Adrenal gland (tissue), 9 donors: ENCODE measurements at regions not wholly inside any gene's neighbourhood (a gene's known extent, or its start where the extent isn't known, plus 50 kb on each side); places are given as distances from the start of the nearest gene placed in this dataset.

ENCODE experiments used
- DNase-seq, 7 donors: peaks; one replicate each; pipeline ENCODE4 v3.0.0-alpha.2; 2019 to 2020
- H3K27ac ChIP-seq, 5 donors: fragments of 200-600 bp; sonication (generic) in 4 of 5; 1 replicate in 3 of 5; 2 replicates in 2 of 5; pipeline versions ENCODE4 v1.5.1 to v1.8.0; 2016 to 2020; ENCODE audit warnings: mild to moderate bottlenecking in 1 of 5
- H3K27me3 ChIP-seq: fragments of 200-600 bp; 2 replicates; pipeline ENCODE4 v1.8.0; 2021
- H3K36me3 ChIP-seq, 2 donors: fragments of 200-600 bp; replicated peaks in 1 of 2; 1 replicate in 1 of 2; 2 replicates in 1 of 2; pipeline versions ENCODE4 v1.5.1 to v1.8.0; 2018 to 2022
- H3K4me1 ChIP-seq, 2 donors: fragments of 200-600 bp; replicated peaks in 1 of 2; 1 replicate in 1 of 2; 2 replicates in 1 of 2; pipeline versions ENCODE4 v1.5.1 to v1.8.0; 2018 to 2021
- H3K4me3 ChIP-seq, 4 donors: fragments of 200-600 bp; sonication (generic) in 3 of 4; one replicate each; pipeline ENCODE4 v1.5.1; 2016 to 2018
- H3K9me3 ChIP-seq, 3 donors: fragments of 200-600 bp; sonication (generic) in 1 of 3; replicated peaks in 1 of 3; 1 replicate in 2 of 3; 2 replicates in 1 of 3; pipeline versions ENCODE4 v1.5.1 to v1.8.0; 2016 to 2021
- CTCF ChIP-seq, 6 experiments: fragments of 450-650 bp in 4 of 6; fragments of 200-600 bp in 2 of 6; sonication (generic) in 1 of 6; IDR thresholded peaks; 1 replicate in 5 of 6; 2 replicates in 1 of 6; pipeline versions ENCODE4 v1.5.1 to v1.8.0; 2016 to 2021; ENCODE audit warnings: antibody characterized with exemption in 6 of 6, mild to moderate bottlenecking in 2 of 6, moderate library complexity in 1 of 6
- POLR2A ChIP-seq, 2 donors: fragments of 450-650 bp; IDR thresholded peaks; one replicate each; pipeline ENCODE4 v1.6.1; 2017; ENCODE audit warnings: antibody characterized with exemption in 2 of 2, mild to moderate bottlenecking in 2 of 2, moderate library complexity in 1 of 2
- WGBS, 4 donors: extraction: QIAGEN DNeasy Blood & Tissue Kit in 2 of 4; methylation state at CpG; one replicate each; pipeline versions ENCODE4 v1.1.5 to v1.1.7; 2013 to 2017; 5-methylcytosine and 5-hydroxymethylcytosine counted together
- intact Hi-C, 2 donors: fragments of 100-400 bp; cut with DNase I; formaldehyde crosslinking; loops; one replicate each; pipeline versions ENCODE4 v1.14.1 to v1.15.0; 2022 to 2023
- donor health status: healthy with polysubstance abuse.
- donor health status: Bipolar disorder and iron deficiency.
- donor health status: DM: yes; HTN: yes; CAD: no.
- donor health status: DM: no; HTN: no; CAD: no.
- donor health status: DM: no; HTN: no; CAD: no.

- Histone ChIP-seq H3K9me3 (no peaks in the 10 kb centered on the region), H3K27me3 (no peaks in the 10 kb centered on the region), H3K4me1 (no peaks in the 10 kb centered on the region), H3K27ac (no peak overlapping the region), H3K4me3 (no peak overlapping the region), H3K36me3 (no peaks in the 10 kb centered on the region)
- no peak for DNase-seq
- 53 to 67% (median 61%) methylated on average over 1 of the region's 1 CpG for WGBS, 4 donors
- TF ChIP-seq POLR2A (IDR thresholded peaks at IDR 0.05) (no peak), CTCF (IDR thresholded peaks at IDR 0.05) (no peak)
- intact Hi-C loops: no loop called here
These were observed 99.5 kb downstream of the GPR85 start for GRCh38 chr7:112987171-112987570.

GRCh38 chr7:112986256-112987031, 100.2 kb downstream of the GPR85 start:
- Histone ChIP-seq H3K27me3 (no peaks in the 10 kb centered on the region), H3K36me3 (no peaks in the 10 kb centered on the region), H3K4me1 (no peaks in the 10 kb centered on the region), H3K27ac (no peak overlapping the region), H3K4me3 (no peak overlapping the region), H3K9me3 (no peaks in the 10 kb centered on the region)
- WGBS, 4 donors: 45 to 58% (median 48%) methylated on average over 3 of the region's 3 CpGs
- intact Hi-C loops: no loop called here
- DNase-seq: no peak
- no peak for TF ChIP-seq POLR2A (IDR thresholded peaks at IDR 0.05)
- TF ChIP-seq CTCF (IDR thresholded peaks at IDR 0.05): no peak

GRCh38 chr7:112985377-112985987, 101.1 kb downstream of the GPR85 start:
- no peaks in the 10 kb centered on the region for H3K9me3 ChIP-seq
- no peak overlapping the region for H3K27ac ChIP-seq
- no peaks in the 10 kb centered on the region for H3K4me1 ChIP-seq
- no peak overlapping the region for H3K4me3 ChIP-seq
- no peak for TF ChIP-seq POLR2A (IDR thresholded peaks at IDR 0.05)
- no peak for TF ChIP-seq CTCF (IDR thresholded peaks at IDR 0.05)
- H3K27me3 ChIP-seq: no peaks in the 10 kb centered on the region
- no peak for DNase-seq
- no peaks in the 10 kb centered on the region for H3K36me3 ChIP-seq
- intact Hi-C loops: no loop called here
- 53 to 61% (median 57%) methylated on average over 9 of the region's 9 CpGs for WGBS, 4 donors

- intact Hi-C loops: no loop called here
These were observed 104.1 kb downstream of the GPR85 start for GRCh38 chr7:112982441-112983063.

More at GRCh38 chr7:112982441-112983063, 104.1 kb downstream of the GPR85 start:
- Histone ChIP-seq H3K9me3 (no peaks in the 10 kb centered on the region), H3K4me1 (no peaks in the 10 kb centered on the region), H3K27me3 (no peaks in the 10 kb centered on the region), H3K36me3 (no peaks in the 10 kb centered on the region), H3K27ac (no peak overlapping the region), H3K4me3 (no peak overlapping the region)
- TF ChIP-seq POLR2A (IDR thresholded peaks at IDR 0.05) (no peak), CTCF (IDR thresholded peaks at IDR 0.05) (no peak)
- DNase-seq: no peak
- 34 to 55% (median 37%) methylated on average over 1 of the region's 1 CpG for WGBS, 4 donors
